ENCODE measurements at regions not wholly inside any gene's neighbourhood (a gene's known extent, or its start where the extent isn't known, plus 50 kb on each side); places are given as distances from the start of the nearest gene placed in this dataset.

GRCh38 chr2:194345347-194345746 is 1311.7 kb upstream of the SLC39A10 start:
- TF ChIP-seq ZNF24 (IDR thresholded peaks at IDR 0.05) (no peak), BMI1 (IDR thresholded peaks at IDR 0.05; ENCODE audit: borderline replicate concordance) (no peak)
- in situ Hi-C loops (cut with MboI), result no loop called here
- BruUV-seq (replicated peaks), result no TSS peak
- no peak overlapping the region for H2AFZ ChIP-seq (ENCODE audit: control insufficient read depth, low read depth, low read length)
- no peak overlapping the region for H3K4me2 ChIP-seq (ENCODE audit: control insufficient read depth, insufficient read depth)
- POLR2A ChIA-PET, result no interaction called here
- no peak overlapping the region for H3K9ac ChIP-seq (ENCODE audit: control insufficient read depth, insufficient read depth, low read length)
- CTCF ChIA-PET, result no interaction called here
- no peaks in the 10 kb centered on the region for H3K4me1 ChIP-seq (ENCODE audit: control insufficient read depth, insufficient read depth, low read length)
- 52% methylated on average over 2 of the region's 2 CpGs for WGBS (ENCODE audit: insufficient coverage, insufficient replicate concordance, low lambda C conversion rate, missing lambda C conversion rate)
- DNase-seq (ENCODE audit: low read depth, low spot score) (no peak), FAIRE-seq (no peak), ATAC-seq (no peak)
- no peak overlapping the region for H3K27ac ChIP-seq (ENCODE audit: control insufficient read depth, insufficient read depth)
- H3K79me2 ChIP-seq (ENCODE audit: control insufficient read depth, insufficient read depth, low read length), result no peaks in the 10 kb centered on the region
- RAD21 ChIA-PET (ENCODE audit: unreplicated experiment), result no interaction called here
- H3K27me3 ChIP-seq (replicated peaks in 1 of 2; ENCODE audit: control insufficient read depth in 2 of 2, insufficient read depth in 2 of 2, low read length in 1 of 2), result no peaks in the 10 kb centered on the region
- SMC1A ChIA-PET (ENCODE audit: uncharacterized antibody, unreplicated experiment), result no interaction called here
- intact Hi-C loops (cut with micrococcal nuclease; ENCODE audit: unreplicated experiment), result no loop called here
- H4K20me1 ChIP-seq (ENCODE audit: control insufficient read depth, insufficient read depth), result no peaks in the 10 kb centered on the region
- no peaks in the 10 kb centered on the region for H3K9me3 ChIP-seq (replicated peaks; ENCODE audit: control insufficient read depth, insufficient read depth, low read length)
- H3K36me3 ChIP-seq (ENCODE audit: control insufficient read depth in 2 of 2, insufficient read depth in 2 of 2, low read length in 1 of 2), result no peaks in the 10 kb centered on the region
- H3K4me3 ChIP-seq, result no peak overlapping the region

DNA sequence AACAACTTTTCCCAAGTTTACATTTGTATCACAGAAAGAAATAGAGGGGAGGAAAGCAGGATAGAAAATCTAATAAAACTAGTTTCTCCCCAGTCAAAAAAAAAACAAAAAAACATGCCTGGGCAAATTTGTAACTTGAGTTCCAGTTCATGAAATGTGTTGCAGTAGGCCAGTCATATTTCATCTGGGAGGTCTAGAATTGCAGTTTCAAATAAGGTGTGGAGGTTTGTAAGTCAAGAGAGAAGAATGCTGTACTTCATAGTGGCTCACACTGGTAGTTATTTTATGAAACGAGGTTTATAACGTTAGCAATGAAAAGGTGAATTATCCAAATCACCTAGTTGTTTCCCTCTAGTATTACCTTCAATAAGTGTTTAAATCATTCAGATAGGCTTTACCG is 1313.9 kb upstream of the SLC39A10 start:
- in situ Hi-C loops (cut with MboI), result no loop called here
- FAIRE-seq, result no peak
- no peak for TF ChIP-seq USF2 (IDR thresholded peaks at IDR 0.05; ENCODE audit: borderline replicate concordance, low read depth, low read length)
- no peak for TF ChIP-seq CUX1 (IDR thresholded peaks at IDR 0.05; ENCODE audit: insufficient replicate concordance, low read depth, low read length)
- TF ChIP-seq ZNF217 (IDR thresholded peaks at IDR 0.05), result no peak
- no peak for TF ChIP-seq BRCA1 (IDR thresholded peaks at IDR 0.05; ENCODE audit: low read depth, low read length)
- TF ChIP-seq PRDM15 (CRISPR knock-in tag; IDR thresholded peaks at IDR 0.05), result no peak

More for the DNA sequence above, 1313.9 kb upstream of the SLC39A10 start:
- Histone ChIP-seq H3K4me3 (no peak overlapping the region), H3K79me2 (ENCODE audit: control insufficient read depth, insufficient read depth, low read length) (no peaks in the 10 kb centered on the region), H2AFZ (ENCODE audit: control insufficient read depth, low read depth, low read length) (no peak overlapping the region), H3K9ac (ENCODE audit: control insufficient read depth, insufficient read depth, low read length) (no peak overlapping the region), H3K27ac (ENCODE audit: control insufficient read depth, insufficient read depth) (no peak overlapping the region), H3K4me2 (ENCODE audit: control insufficient read depth, insufficient read depth) (no peak overlapping the region), H3K36me3 (ENCODE audit: control insufficient read depth in 2 of 2, insufficient read depth in 2 of 2, low read length in 1 of 2) (no peaks in the 10 kb centered on the region), H3K27me3 (replicated peaks in 1 of 2; ENCODE audit: control insufficient read depth in 2 of 2, insufficient read depth in 2 of 2, low read length in 1 of 2) (no peaks in the 10 kb centered on the region), H3K4me1 (ENCODE audit: control insufficient read depth, insufficient read depth, low read length) (no peaks in the 10 kb centered on the region), H3K9me3 (replicated peaks; ENCODE audit: control insufficient read depth, insufficient read depth, low read length) (no peaks in the 10 kb centered on the region), H4K20me1 (ENCODE audit: control insufficient read depth, insufficient read depth) (no peaks in the 10 kb centered on the region)
- intact Hi-C loops (cut with micrococcal nuclease; ENCODE audit: unreplicated experiment), result no loop called here
- DNase-seq (ENCODE audit: low read depth, low spot score) (no peak), ATAC-seq (peak; percentile 65)
- POLR2A ChIA-PET, result no interaction called here
- BruUV-seq (replicated peaks), result no TSS peak
- 2% methylated on average over 3 of the region's 3 CpGs for WGBS (ENCODE audit: insufficient coverage, insufficient replicate concordance, low lambda C conversion rate, missing lambda C conversion rate)
- RAD21 ChIA-PET (ENCODE audit: unreplicated experiment), result no interaction called here
- CTCF ChIA-PET, result no interaction called here
- SMC1A ChIA-PET (ENCODE audit: uncharacterized antibody, unreplicated experiment), result no interaction called here

All from GM12878 (cell line).